ENCODE measurements at regions not wholly inside any gene's neighbourhood (a gene's known extent, or its start where the extent isn't known, plus 50 kb on each side); places are given as distances from the start of the nearest gene placed in this dataset.

- DNase-seq, result no peak
These were observed 91.8 kb upstream of the KLF7 start for GRCh38 chr2:207257251-207258250.

- no peak for DNase-seq
These were observed 92.7 kb upstream of the KLF7 start for GRCh38 chr2:207258263-207258991.

- no peak for DNase-seq
These were observed 94.3 kb upstream of the KLF7 start for GRCh38 chr2:207260021-207260420.

- no peak for DNase-seq
These were observed 95.2 kb upstream of the KLF7 start for GRCh38 chr2:207260947-207261346.

GRCh38 chr2:207264310-207264709, 98.6 kb upstream of the KLF7 start:
- no peak for DNase-seq

GRCh38 chr2:207265332-207265731, 99.6 kb upstream of the KLF7 start:
- DNase-seq, result no peak

- DNase-seq, result no peak
These were observed 100.1 kb upstream of the KLF7 start for GRCh38 chr2:207265869-207266268.

GRCh38 chr2:207266648-207267047, 100.9 kb upstream of the KLF7 start:
- DNase-seq, result no peak

GRCh38 chr2:207269038-207269437, 103.3 kb upstream of the KLF7 start:
- DNase-seq, result no peak

GRCh38 chr2:207274530-207275189, 108.9 kb upstream of the KLF7 start:
- DNase-seq, result no peak

GRCh38 chr2:207275779-207276178, 110.0 kb upstream of the KLF7 start:
- DNase-seq, result no peak

GRCh38 chr2:207276248-207276647, 110.5 kb upstream of the KLF7 start:
- no peak for DNase-seq

- no peak for DNase-seq
These were observed 111.1 kb upstream of the KLF7 start for GRCh38 chr2:207276858-207277257.

- DNase-seq, result no peak
These were observed 113.8 kb upstream of the KLF7 start for GRCh38 chr2:207279520-207279919.

- DNase-seq, result no peak
These were observed 115.7 kb upstream of the KLF7 start for GRCh38 chr2:207281436-207281835.

- DNase-seq, result no peak
These were observed 117.2 kb upstream of the KLF7 start for GRCh38 chr2:207282916-207283315.

GRCh38 chr2:207283356-207283755, 117.6 kb upstream of the KLF7 start:
- no peak for DNase-seq

GRCh38 chr2:207284556-207285472, 119.1 kb upstream of the KLF7 start:
- no peak for DNase-seq

- DNase-seq, result no peak
These were observed 119.7 kb upstream of the KLF7 start for GRCh38 chr2:207285473-207285815.

- DNase-seq, result no peak
These were observed 120.4 kb upstream of the KLF7 start for GRCh38 chr2:207286106-207286505.

- no peak for DNase-seq
These were observed 122.9 kb upstream of the KLF7 start for GRCh38 chr2:207288628-207289027.

- no peak for DNase-seq
These were observed 123.7 kb upstream of the KLF7 start for GRCh38 chr2:207289295-207290018.
